Peyer's patch (tissue), 4 donors: ENCODE measurements at regions not wholly inside any gene's neighbourhood (a gene's known extent, or its start where the extent isn't known, plus 50 kb on each side); places are given as distances from the start of the nearest gene placed in this dataset.

ENCODE experiments used
- CTCF ChIP-seq, 6 experiments: fragments of 450-650 bp in 4 of 6; fragments of 200-600 bp in 2 of 6; sonication (generic) in 1 of 6; IDR thresholded peaks; one replicate each; pipeline ENCODE4 v1.5.1; 2017 to 2019; ENCODE audit warnings: antibody characterized with exemption in 6 of 6, mild to moderate bottlenecking in 3 of 6, moderate library complexity in 1 of 6
- POLR2A ChIP-seq, 2 donors: fragments of 450-650 bp; IDR thresholded peaks; one replicate each; pipeline ENCODE4 v1.5.1; 2017; ENCODE audit warnings: antibody characterized with exemption in 2 of 2, mild to moderate bottlenecking in 2 of 2, moderate library complexity in 2 of 2

GRCh38 chr9:87390361-87390760 is 107.3 kb upstream of the DAPK1 start:
- TF ChIP-seq CTCF (IDR thresholded peaks at IDR 0.05) (no peak), POLR2A (IDR thresholded peaks at IDR 0.05) (no peak)
